GM12864 (cell line): ENCODE measurements at regions not wholly inside any gene's neighbourhood (a gene's known extent, or its start where the extent isn't known, plus 50 kb on each side); places are given as distances from the start of the nearest gene placed in this dataset.
"Not testable (repeated sequence)": the region's sequence is repeated elsewhere in the genome, so short reads cannot be mapped to it uniquely, and the experiment has no call there.

Experiments
- DNase-seq: peaks from one replicate; pipeline ENCODE4 v3.0.0-alpha.2; 2011; ENCODE audit warnings: low read depth
- H3K4me3 ChIP-seq: 2 replicates; pipeline ENCODE4 v1.5.1; 2011; ENCODE audit warnings: mild to moderate bottlenecking, low read depth, low read length, control low read depth
- CTCF ChIP-seq: IDR thresholded peaks from 2 replicates; pipeline ENCODE4 v1.5.1; 2011; ENCODE audit warnings: low read depth, mild to moderate bottlenecking, moderate library complexity, low read length, control low read depth, inconsistent platforms; ENCODE audit errors: missing control alignments

- TF ChIP-seq CTCF = no peak
- DNase-seq = no peak
- no peak overlapping the region for H3K4me3 ChIP-seq
These were observed 58.6 kb upstream of the DACT2 start for GRCh38 chr6:168377856-168378832.

GRCh38 chr6:168379579-168379978 lies 60.0 kb upstream of the DACT2 start:
- H3K4me3 ChIP-seq, DNase-seq: not testable (repeated sequence)

GRCh38 chr6:168380166-168380955 lies 60.6 kb upstream of the SMOC2 start:
- not testable (repeated sequence) for DNase-seq, H3K4me3 ChIP-seq

GRCh38 chr6:168380956-168381605 lies 59.9 kb upstream of the SMOC2 start:
- no peak overlapping the region for H3K4me3 ChIP-seq
- no peak for TF ChIP-seq CTCF
- no peak for DNase-seq

- no peak for TF ChIP-seq CTCF
- DNase-seq = no peak
- no peak overlapping the region for H3K4me3 ChIP-seq
These were observed 59.1 kb upstream of the SMOC2 start for GRCh38 chr6:168381726-168382458.

- no peak for DNase-seq
- no peak for TF ChIP-seq CTCF
- H3K4me3 ChIP-seq = no peak overlapping the region
These were observed 57.7 kb upstream of the SMOC2 start for GRCh38 chr6:168383062-168383854.
